D341Med (cell line): ENCODE measurements at regions not wholly inside any gene's neighbourhood (a gene's known extent, or its start where the extent isn't known, plus 50 kb on each side); places are given as distances from the start of the nearest gene placed in this dataset.
"Not testable (repeated sequence)": the region's sequence is repeated elsewhere in the genome, so short reads cannot be mapped to it uniquely, and the experiment has no call there.

Source experiments
- DNase-seq: peaks from one replicate; pipeline ENCODE4 v3.0.0; 2012; ENCODE audit warnings: low spot score

- DNase-seq = no peak
These were observed 83.5 kb upstream of the CCL21 start for GRCh38 chr9:34793428-34793827.

- DNase-seq = no peak
These were observed 74.1 kb upstream of the CCL21 start for GRCh38 chr9:34783951-34784487.

- DNase-seq = no peak
These were observed 72.4 kb upstream of the CCL21 start for GRCh38 chr9:34782372-34782771.

- no peak for DNase-seq
These were observed 67.7 kb upstream of the CCL21 start for GRCh38 chr9:34777666-34778065.

- DNase-seq = no peak
These were observed 64.0 kb upstream of the CCL21 start for GRCh38 chr9:34773955-34774354.

- DNase-seq = no peak
These were observed 63.5 kb upstream of the CCL21 start for GRCh38 chr9:34773306-34773910.

- DNase-seq = no peak
These were observed 61.1 kb upstream of the CCL21 start for GRCh38 chr9:34771007-34771406.

GRCh38 chr9:34767087-34767486 is 57.2 kb upstream of the CCL21 start:
- not testable (repeated sequence) for DNase-seq

- DNase-seq = peak; percentile 87
These were observed 50.5 kb upstream of the CCL21 start for GRCh38 chr9:34760196-34761040.
